AG04450 (cell line): ENCODE measurements at regions not wholly inside any gene's neighbourhood (a gene's known extent, or its start where the extent isn't known, plus 50 kb on each side); places are given as distances from the start of the nearest gene placed in this dataset.

Experiments
- CTCF ChIA-PET: fragments of 300-600, 350-600 bp; formaldehyde crosslinking; extraction: SDS; loops from one replicate; lab custom pipeline; 2022; ENCODE audit warnings: antibody characterized with exemption, inconsistent platforms; lab: Charles Lee
- POLR2A ChIA-PET: fragments of 350-600 bp; formaldehyde crosslinking; extraction: SDS; loops from one replicate; lab custom pipeline; 2021; ENCODE audit warnings: antibody characterized with exemption, inconsistent platforms; lab: Yijun Ruan, JAX
- DNase-seq: peaks from one replicate; pipeline ENCODE4 v3.0.0-alpha.2; 2011; ENCODE audit warnings: low read depth, low spot score
- H3K27ac ChIP-seq: one replicate; pipeline ENCODE4 v1.5.1; 2012; ENCODE audit warnings: low read depth, low read length, control low read depth
- H3K27me3 ChIP-seq: one replicate; pipeline ENCODE4 v1.6.0; 2012; ENCODE audit warnings: low read length; ENCODE audit not compliant: control insufficient read depth, insufficient read depth
- H3K4me3 ChIP-seq: 2 replicates; pipeline ENCODE4 v1.5.1; 2011; ENCODE audit warnings: mild to moderate bottlenecking, low read depth, low read length, control low read depth
- H3K9me3 ChIP-seq: 2 replicates; pipeline ENCODE4 v1.5.1; 2012; ENCODE audit warnings: low read length; ENCODE audit not compliant: control insufficient read depth, insufficient read depth
- TF ChIP-seq, protein P1 (sequence below): IDR thresholded peaks from 2 replicates; pipeline ENCODE4 v1.5.1; 2011; ENCODE audit warnings: low read depth, low read length, control low read depth, inconsistent platforms

DNA sequence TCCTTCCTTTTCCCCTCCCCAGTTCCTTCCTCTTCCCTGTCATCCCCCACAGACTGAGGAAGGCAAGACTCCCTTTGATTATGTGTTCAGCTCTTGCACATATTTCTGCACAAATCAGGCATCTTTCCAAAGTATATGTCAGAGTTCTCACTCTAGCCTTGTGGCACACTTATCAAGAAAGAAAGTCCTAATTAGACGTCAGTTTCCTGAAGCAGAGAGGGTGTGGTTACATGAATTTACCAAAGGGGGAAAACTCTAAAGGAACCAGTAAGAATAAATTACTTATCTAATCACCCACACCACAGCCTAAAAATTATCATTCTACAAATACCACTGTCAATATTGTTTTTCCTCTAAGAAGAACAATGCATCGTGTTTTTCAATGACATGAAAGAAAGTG lies 120.7 kb upstream of the GRIP1 start:
- no peak overlapping the region for H3K4me3 ChIP-seq
- no peaks in the 10 kb centered on the region for H3K9me3 ChIP-seq
- no peak overlapping the region for H3K27ac ChIP-seq
- no peaks in the 10 kb centered on the region for H3K27me3 ChIP-seq
- POLR2A ChIA-PET: no interaction called here
- CTCF ChIA-PET: no interaction called here
- DNase-seq: no peak
- TF ChIP-seq, protein P1, sequence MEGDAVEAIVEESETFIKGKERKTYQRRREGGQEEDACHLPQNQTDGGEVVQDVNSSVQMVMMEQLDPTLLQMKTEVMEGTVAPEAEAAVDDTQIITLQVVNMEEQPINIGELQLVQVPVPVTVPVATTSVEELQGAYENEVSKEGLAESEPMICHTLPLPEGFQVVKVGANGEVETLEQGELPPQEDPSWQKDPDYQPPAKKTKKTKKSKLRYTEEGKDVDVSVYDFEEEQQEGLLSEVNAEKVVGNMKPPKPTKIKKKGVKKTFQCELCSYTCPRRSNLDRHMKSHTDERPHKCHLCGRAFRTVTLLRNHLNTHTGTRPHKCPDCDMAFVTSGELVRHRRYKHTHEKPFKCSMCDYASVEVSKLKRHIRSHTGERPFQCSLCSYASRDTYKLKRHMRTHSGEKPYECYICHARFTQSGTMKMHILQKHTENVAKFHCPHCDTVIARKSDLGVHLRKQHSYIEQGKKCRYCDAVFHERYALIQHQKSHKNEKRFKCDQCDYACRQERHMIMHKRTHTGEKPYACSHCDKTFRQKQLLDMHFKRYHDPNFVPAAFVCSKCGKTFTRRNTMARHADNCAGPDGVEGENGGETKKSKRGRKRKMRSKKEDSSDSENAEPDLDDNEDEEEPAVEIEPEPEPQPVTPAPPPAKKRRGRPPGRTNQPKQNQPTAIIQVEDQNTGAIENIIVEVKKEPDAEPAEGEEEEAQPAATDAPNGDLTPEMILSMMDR: no peak

DNA sequence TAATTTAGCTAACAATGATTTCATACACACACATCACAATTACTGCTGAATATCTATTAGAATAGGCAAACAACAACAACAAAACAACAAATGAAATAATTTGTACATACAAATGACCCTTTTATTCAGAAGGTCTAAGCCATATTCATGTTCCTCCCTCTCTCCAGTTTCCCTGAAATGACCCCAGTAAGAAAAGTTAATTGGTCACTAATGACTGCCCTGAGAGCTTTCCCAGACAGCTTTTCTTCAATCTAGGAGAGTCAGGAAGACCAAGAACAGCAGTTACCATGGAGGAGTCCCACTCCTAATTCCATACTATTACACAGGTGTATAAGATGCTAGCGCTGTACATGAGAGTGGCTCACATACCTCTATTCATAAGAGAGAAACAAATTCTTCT lies 121.2 kb upstream of the GRIP1 start:
- Histone ChIP-seq H3K27ac (no peak overlapping the region), H3K4me3 (no peak overlapping the region), H3K27me3 (no peaks in the 10 kb centered on the region), H3K9me3 (no peaks in the 10 kb centered on the region)
- CTCF ChIA-PET: no interaction called here
- POLR2A ChIA-PET: no interaction called here
- TF ChIP-seq, protein P1: no peak
- no peak for DNase-seq

DNA sequence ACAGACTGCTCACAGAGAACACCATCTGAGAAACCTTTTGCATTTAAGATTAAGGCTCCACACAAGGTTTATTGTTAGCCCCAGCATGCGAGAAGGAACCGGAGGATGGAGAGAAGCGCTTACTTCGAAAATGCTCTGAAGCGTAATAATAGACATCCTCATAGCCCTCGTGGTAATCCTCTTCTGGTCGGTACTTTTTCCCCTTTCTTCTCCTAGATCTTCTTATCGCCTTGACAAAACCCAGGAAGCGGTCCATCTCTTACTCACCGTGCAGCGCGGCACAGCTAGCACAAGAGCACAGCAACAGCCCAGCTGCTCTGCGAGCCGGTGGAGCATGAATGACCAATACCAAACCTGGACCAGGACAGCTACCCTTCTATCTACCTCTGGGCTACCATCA lies 125.1 kb upstream of the GRIP1 start:
- Histone ChIP-seq H3K27me3 (no peaks in the 10 kb centered on the region), H3K9me3 (no peaks in the 10 kb centered on the region), H3K27ac (no peak overlapping the region), H3K4me3 (no peak overlapping the region)
- DNase-seq: no peak
- ChIA-PET POLR2A (no interaction called here), CTCF (no interaction called here)
- TF ChIP-seq, protein P1: no peak

GRCh38 chr12:66804563-66804974 lies 125.7 kb upstream of the GRIP1 start:
- Histone ChIP-seq H3K27ac (no peak overlapping the region), H3K27me3 (no peaks in the 10 kb centered on the region), H3K9me3 (no peaks in the 10 kb centered on the region), H3K4me3 (no peak overlapping the region)
- POLR2A ChIA-PET: no interaction called here
- TF ChIP-seq, protein P1: no peak
- CTCF ChIA-PET: no interaction called here
- DNase-seq: no peak

DNA sequence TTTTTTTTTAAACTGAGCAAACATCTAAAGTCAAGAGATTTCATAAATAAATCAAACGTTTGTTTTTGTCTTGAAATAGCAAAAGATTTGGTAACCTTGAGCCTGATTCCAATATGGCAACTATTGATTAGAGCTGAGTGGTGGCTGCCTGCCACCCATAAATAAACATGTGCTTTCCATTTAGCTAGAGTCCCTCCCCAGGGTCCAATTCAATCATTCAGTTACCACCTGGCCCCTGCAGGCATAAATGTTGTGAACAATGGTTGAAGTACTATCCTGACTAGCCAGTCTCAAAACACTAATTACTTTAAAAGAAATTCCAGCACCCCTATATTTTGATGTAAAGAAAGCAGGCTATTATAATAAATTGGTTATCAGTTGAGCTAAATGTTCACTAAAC lies 129.7 kb upstream of the GRIP1 start:
- Histone ChIP-seq H3K27ac (no peak overlapping the region), H3K27me3 (no peaks in the 10 kb centered on the region), H3K4me3 (no peak overlapping the region), H3K9me3 (no peaks in the 10 kb centered on the region)
- TF ChIP-seq, protein P1: no peak
- DNase-seq: no peak
- CTCF ChIA-PET: interaction anchor here (0.6 kb wide), 1 partner anchor 138 kb away, joined by 4 read pairs; no protein-coding TSS in a partner anchor
- POLR2A ChIA-PET: no interaction called here
